ENCODE measurements at regions not wholly inside any gene's neighbourhood (a gene's known extent, or its start where the extent isn't known, plus 50 kb on each side); places are given as distances from the start of the nearest gene placed in this dataset.
"Not testable (repeated sequence)": the region's sequence is repeated elsewhere in the genome, so short reads cannot be mapped to it uniquely, and the experiment has no call there.

- no peak for FAIRE-seq
Measured at GRCh38 chr5:127216898-127217675, 73.5 kb upstream of the MEGF10 start.

- FAIRE-seq = not testable (repeated sequence)
Measured at GRCh38 chr5:127221936-127222335, 68.7 kb upstream of the MEGF10 start.

GRCh38 chr5:127222571-127223156 lies 67.9 kb upstream of the MEGF10 start:
- FAIRE-seq = not testable (repeated sequence)

DNA sequence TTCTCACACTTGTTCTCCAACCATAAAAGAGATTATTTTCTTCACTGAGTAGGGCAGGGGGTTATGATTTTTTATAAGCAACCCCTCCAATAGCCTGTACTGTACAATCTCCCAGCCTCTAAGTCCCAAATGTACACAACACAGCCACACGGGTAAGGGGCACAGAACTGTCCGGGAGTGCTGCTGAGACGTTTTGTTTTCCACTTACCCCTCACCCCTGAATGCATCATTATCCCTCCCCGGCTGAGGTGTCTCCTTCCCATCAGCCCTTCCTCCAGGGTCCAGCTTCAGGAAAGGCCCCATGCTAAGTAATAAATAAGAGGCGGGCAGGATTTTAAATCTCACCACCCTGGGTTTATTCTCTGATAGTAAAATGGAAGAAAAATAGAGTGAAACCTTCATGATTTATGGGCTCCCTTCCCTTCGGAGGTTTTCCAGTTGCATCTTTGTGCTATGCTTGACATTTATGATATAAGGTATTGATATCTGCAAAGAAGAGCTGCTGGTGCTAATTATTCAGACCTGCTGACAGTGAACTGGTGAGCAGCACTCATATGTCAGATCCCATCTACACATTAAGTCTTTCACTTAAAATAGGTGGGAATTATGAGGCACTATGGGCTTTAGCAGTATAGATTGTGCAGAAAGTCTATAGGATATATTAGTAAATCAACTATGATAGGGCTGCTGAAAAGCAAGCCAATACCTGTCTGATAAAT lies 67.2 kb upstream of the MEGF10 start:
- FAIRE-seq = no peak

GRCh38 chr5:127227881-127228280 lies 62.7 kb upstream of the MEGF10 start:
- no peak for FAIRE-seq

GRCh38 chr5:127228540-127229184 lies 61.9 kb upstream of the MEGF10 start:
- no peak for FAIRE-seq

- FAIRE-seq = no peak
Measured at GRCh38 chr5:127229185-127229889, 61.3 kb upstream of the MEGF10 start.

GRCh38 chr5:127231118-127231517 lies 59.5 kb upstream of the MEGF10 start:
- FAIRE-seq = no peak

- no peak for FAIRE-seq
Measured at GRCh38 chr5:127233590-127233989, 57.0 kb upstream of the MEGF10 start.

GRCh38 chr5:127235136-127235535 lies 55.5 kb upstream of the MEGF10 start:
- no peak for FAIRE-seq

DNA sequence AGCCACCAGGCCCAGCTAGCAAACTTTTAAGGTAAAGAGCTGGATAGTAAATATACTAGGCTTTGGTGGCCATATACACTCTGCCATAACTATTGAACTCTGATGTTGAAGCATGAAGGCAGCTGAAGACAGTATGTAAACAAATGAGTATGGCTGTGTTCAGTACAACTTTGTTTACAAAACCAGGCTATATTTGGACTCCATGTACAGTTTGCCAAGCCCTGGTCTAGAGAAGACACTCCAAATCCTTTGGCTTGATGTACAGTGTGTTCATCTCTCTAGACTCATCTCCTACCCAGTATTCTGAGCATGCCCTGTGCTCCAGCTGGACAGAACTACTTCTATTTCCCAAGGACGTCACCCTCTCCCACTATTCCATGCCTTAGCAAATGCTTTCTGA lies 54.3 kb upstream of the MEGF10 start:
- FAIRE-seq = no peak

Data from colon (tissue), 2 donors.